Coronary artery (tissue), 2 donors: ENCODE measurements at regions not wholly inside any gene's neighbourhood (a gene's known extent, or its start where the extent isn't known, plus 50 kb on each side); places are given as distances from the start of the nearest gene placed in this dataset.

Experiments used
- DNase-seq: peaks from one replicate; pipeline ENCODE4 v3.0.0-alpha.2; 2017; ENCODE audit warnings: low spot score
- H3K27ac ChIP-seq, 2 donors: fragments of 200-600 bp; sonication (generic); one replicate each; pipeline ENCODE4 v1.5.1; 2016 to 2019
- H3K4me3 ChIP-seq: fragments of 200-600 bp; sonication (generic); 2 replicates; pipeline ENCODE4 v1.5.1; 2016; ENCODE audit warnings: mild to moderate bottlenecking, moderate library complexity
- CTCF ChIP-seq: fragments of 200-600 bp; sonication (generic); IDR thresholded peaks from one replicate; pipeline ENCODE4 v1.5.1; 2019; ENCODE audit warnings: antibody characterized with exemption

DNA sequence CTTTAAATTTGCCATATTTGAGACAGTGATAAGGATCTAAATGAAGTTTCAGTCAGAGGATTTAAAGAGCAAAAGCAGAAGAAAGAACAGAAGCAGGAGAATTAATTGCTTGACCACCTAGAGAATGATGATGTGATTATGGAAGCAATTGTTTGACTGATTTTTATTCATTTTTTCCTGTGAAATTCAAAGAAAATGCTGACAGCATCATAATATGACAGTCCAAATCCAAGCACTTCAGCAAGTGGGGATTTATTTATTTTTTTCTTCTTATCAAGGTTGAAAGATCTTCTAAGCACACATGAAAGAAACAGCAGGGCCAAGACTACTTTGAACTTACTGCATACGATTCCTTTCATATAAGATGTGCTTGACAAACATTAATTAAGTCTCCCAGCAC, 125.2 kb downstream of the BMP2 start:
- H3K27ac ChIP-seq, result no peak overlapping the region
- DNase-seq, result no peak
- no peak for TF ChIP-seq CTCF
- no peak overlapping the region for H3K4me3 ChIP-seq

DNA sequence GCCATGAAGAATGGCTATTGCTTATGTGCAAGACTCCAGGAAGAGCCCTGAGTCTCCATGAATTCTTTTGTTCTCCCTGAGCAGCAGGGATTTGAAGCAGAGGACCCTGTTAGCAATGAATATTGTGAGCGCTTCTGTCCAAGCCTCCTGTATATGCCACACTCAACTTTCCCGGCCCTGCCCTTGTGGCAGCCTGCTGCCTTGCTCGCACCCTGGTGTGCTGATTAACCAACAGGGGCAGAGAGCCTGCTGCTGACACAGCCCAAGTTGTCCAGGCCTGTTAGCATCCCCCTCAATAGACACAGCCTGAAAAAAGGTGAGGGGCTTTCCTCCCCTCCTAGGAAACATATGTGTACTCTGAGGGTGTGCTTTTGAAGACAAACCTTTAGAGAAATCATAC, 131.4 kb downstream of the BMP2 start:
- Histone ChIP-seq H3K27ac (no peak overlapping the region), H3K4me3 (no peak overlapping the region)
- no peak for TF ChIP-seq CTCF
- DNase-seq, result no peak

- DNase-seq, result no peak
- TF ChIP-seq CTCF, result no peak
- Histone ChIP-seq H3K4me3 (no peak overlapping the region), H3K27ac (no peak overlapping the region)
These were observed 139.4 kb downstream of the BMP2 start for GRCh38 chr20:6906871-6907270.

DNA sequence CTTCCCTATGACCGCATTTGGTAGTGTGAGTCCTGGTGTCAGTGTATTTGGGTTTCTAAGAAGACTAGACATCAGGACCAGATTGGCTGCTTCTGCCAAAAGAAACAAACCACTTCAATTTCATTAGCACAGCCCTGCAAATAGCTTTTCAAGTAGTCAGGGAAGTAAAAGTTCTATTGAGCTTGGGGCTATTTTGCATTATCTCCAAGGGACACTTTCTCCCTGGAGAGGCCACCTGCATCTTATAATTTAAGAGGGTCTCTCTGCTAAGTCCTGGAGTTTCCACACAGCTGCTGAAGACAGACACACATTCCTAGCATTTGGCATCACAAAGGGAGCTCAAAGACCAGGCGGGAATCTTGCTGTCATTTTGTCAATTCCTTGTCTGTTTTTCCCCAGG, 141.2 kb downstream of the BMP2 start:
- no peak for TF ChIP-seq CTCF
- DNase-seq, result no peak
- no peak overlapping the region for H3K4me3 ChIP-seq
- H3K27ac ChIP-seq, result no peak overlapping the region

- H3K4me3 ChIP-seq, result no peak overlapping the region
- TF ChIP-seq CTCF, result no peak
- no peak for DNase-seq
- no peak overlapping the region for H3K27ac ChIP-seq
These were observed 142.1 kb downstream of the BMP2 start for GRCh38 chr20:6909608-6910007.

- no peak overlapping the region for H3K27ac ChIP-seq
- no peak for TF ChIP-seq CTCF
- DNase-seq, result no peak
These were observed 147.5 kb downstream of the BMP2 start for GRCh38 chr20:6914986-6915385.

GRCh38 chr20:6916938-6917337, 149.5 kb downstream of the BMP2 start:
- no peak for DNase-seq
- no peak for TF ChIP-seq CTCF
- Histone ChIP-seq H3K27ac (no peak overlapping the region), H3K4me3 (no peak overlapping the region)

More at GRCh38 chr20:6914986-6915385, 147.5 kb downstream of the BMP2 start:
- no peak overlapping the region for H3K4me3 ChIP-seq
